ENCODE measurements at regions not wholly inside any gene's neighbourhood (a gene's known extent, or its start where the extent isn't known, plus 50 kb on each side); places are given as distances from the start of the nearest gene placed in this dataset.

GRCh38 chr7:9978106-9979064 lies 995.3 kb upstream of the PHF14 start:
- DNase-seq (ENCODE audit: low read depth, low spot score) = no peak

- DNase-seq (ENCODE audit: low read depth, low spot score) = no peak
These were observed 991.8 kb upstream of the PHF14 start for GRCh38 chr7:9981742-9982349.

GRCh38 chr7:9983048-9983447 lies 990.6 kb upstream of the PHF14 start:
- no peak for DNase-seq (ENCODE audit: low read depth, low spot score)

GRCh38 chr7:10015687-10016086 lies 958.0 kb upstream of the PHF14 start:
- DNase-seq (ENCODE audit: low read depth, low spot score) = no peak

- DNase-seq (ENCODE audit: low read depth, low spot score) = no peak
These were observed 951.2 kb upstream of the PHF14 start for GRCh38 chr7:10022480-10022879.

GRCh38 chr7:10022957-10023356 lies 950.7 kb upstream of the PHF14 start:
- DNase-seq (ENCODE audit: low read depth, low spot score) = peak; percentile 24

GRCh38 chr7:10034843-10035556 lies 938.7 kb upstream of the PHF14 start:
- no peak for DNase-seq (ENCODE audit: low read depth, low spot score)

- DNase-seq (ENCODE audit: low read depth, low spot score) = no peak
These were observed 937.0 kb upstream of the PHF14 start for GRCh38 chr7:10036693-10037092.

GRCh38 chr7:10038351-10038750 lies 935.3 kb upstream of the PHF14 start:
- DNase-seq (ENCODE audit: low read depth, low spot score) = no peak

- DNase-seq (ENCODE audit: low read depth, low spot score) = no peak
These were observed 933.0 kb upstream of the PHF14 start for GRCh38 chr7:10040674-10041073.

- DNase-seq (ENCODE audit: low read depth, low spot score) = no peak
These were observed 902.8 kb upstream of the PHF14 start for GRCh38 chr7:10070899-10071298.

- no peak for DNase-seq (ENCODE audit: low read depth, low spot score)
These were observed 897.8 kb upstream of the PHF14 start for GRCh38 chr7:10075866-10076265.

- no peak for DNase-seq (ENCODE audit: low read depth, low spot score)
These were observed 896.9 kb upstream of the PHF14 start for GRCh38 chr7:10076660-10077300.

GRCh38 chr7:10079572-10079971 lies 894.1 kb upstream of the PHF14 start:
- no peak for DNase-seq (ENCODE audit: low read depth, low spot score)

GRCh38 chr7:10082896-10083295 lies 890.8 kb upstream of the PHF14 start:
- no peak for DNase-seq (ENCODE audit: low read depth, low spot score)

GRCh38 chr7:10083766-10084165 lies 889.9 kb upstream of the PHF14 start:
- no peak for DNase-seq (ENCODE audit: low read depth, low spot score)

GRCh38 chr7:10085231-10085630 lies 888.4 kb upstream of the PHF14 start:
- no peak for DNase-seq (ENCODE audit: low read depth, low spot score)

GRCh38 chr7:10100572-10100971 lies 873.1 kb upstream of the PHF14 start:
- DNase-seq (ENCODE audit: low read depth, low spot score) = no peak

- DNase-seq (ENCODE audit: low read depth, low spot score) = no peak
These were observed 872.3 kb upstream of the PHF14 start for GRCh38 chr7:10101351-10101750.

- DNase-seq (ENCODE audit: low read depth, low spot score) = no peak
These were observed 869.4 kb upstream of the PHF14 start for GRCh38 chr7:10104292-10104691.

- no peak for DNase-seq (ENCODE audit: low read depth, low spot score)
These were observed 867.1 kb upstream of the PHF14 start for GRCh38 chr7:10106609-10107008.

- no peak for DNase-seq (ENCODE audit: low read depth, low spot score)
These were observed 857.2 kb upstream of the PHF14 start for GRCh38 chr7:10116511-10116910.
